ENCODE measurements at regions not wholly inside any gene's neighbourhood (a gene's known extent, or its start where the extent isn't known, plus 50 kb on each side); places are given as distances from the start of the nearest gene placed in this dataset.

DNA sequence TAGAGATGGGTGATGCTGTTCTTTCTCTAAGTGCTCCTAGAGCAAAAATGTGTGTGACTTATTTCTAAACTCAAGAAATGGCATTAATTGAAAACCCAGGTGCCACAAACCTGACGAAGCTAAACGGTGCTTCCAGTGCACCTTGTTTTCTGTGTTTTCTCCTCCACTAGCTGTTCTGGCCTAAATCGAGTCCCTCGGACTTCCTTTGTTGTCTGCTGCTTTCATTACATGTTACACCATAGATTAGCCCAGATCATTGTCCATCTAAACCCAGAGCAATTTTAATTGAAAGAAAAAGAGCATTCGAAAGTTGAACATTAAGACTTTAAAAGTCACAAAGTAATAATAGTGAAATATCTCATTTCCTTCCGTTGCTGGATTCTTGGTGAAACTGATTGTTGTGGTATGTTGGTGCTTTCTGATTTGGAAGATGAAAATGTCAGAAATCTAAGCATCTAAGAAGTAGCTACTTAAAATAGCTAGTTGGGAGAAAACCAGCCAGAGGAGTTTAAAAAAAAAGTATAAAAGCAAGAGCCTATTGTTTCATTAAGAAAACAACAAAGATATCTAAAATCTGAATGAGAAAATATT is 219.6 kb upstream of the G2E3 start:
- Mint-ChIP-seq H3K27ac (ENCODE audit: unreplicated experiment) (no peak overlapping the region), H3K27me3 (ENCODE audit: low read depth) (no peaks in the 10 kb centered on the region), H3K4me3 (no peak overlapping the region), H3K4me1 (no peaks in the 10 kb centered on the region), H3K36me3 (ENCODE audit: low read depth) (no peaks in the 10 kb centered on the region), H3K9me3 (no peaks in the 10 kb centered on the region)
- TF ChIP-seq, protein P1, sequence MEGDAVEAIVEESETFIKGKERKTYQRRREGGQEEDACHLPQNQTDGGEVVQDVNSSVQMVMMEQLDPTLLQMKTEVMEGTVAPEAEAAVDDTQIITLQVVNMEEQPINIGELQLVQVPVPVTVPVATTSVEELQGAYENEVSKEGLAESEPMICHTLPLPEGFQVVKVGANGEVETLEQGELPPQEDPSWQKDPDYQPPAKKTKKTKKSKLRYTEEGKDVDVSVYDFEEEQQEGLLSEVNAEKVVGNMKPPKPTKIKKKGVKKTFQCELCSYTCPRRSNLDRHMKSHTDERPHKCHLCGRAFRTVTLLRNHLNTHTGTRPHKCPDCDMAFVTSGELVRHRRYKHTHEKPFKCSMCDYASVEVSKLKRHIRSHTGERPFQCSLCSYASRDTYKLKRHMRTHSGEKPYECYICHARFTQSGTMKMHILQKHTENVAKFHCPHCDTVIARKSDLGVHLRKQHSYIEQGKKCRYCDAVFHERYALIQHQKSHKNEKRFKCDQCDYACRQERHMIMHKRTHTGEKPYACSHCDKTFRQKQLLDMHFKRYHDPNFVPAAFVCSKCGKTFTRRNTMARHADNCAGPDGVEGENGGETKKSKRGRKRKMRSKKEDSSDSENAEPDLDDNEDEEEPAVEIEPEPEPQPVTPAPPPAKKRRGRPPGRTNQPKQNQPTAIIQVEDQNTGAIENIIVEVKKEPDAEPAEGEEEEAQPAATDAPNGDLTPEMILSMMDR (conservative IDR thresholded peaks at IDR 0.05): no peak
- no peak for DNase-seq (ENCODE audit: low read depth, low spot score)

DNA sequence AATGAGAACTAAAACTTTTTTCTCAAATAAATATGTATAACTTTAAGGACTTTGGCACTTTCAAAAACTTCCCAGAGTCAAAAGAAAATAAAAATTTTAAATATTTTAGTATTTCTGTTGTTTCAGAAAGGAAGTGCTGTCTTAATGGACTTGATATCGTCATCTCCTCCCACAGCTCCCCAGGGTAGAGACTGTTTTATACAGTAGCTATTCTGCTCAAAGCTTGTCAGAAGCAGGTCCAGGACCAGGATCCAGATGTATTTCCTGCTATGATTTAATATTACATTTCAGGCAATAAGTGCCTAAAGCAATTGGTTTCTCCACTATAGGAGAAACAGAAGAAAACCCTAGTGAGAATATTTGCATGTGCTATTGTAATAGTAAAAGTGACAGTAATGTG is 218.5 kb upstream of the G2E3 start:
- no peaks in the 10 kb centered on the region for H3K36me3 Mint-ChIP-seq (ENCODE audit: low read depth)
- TF ChIP-seq, protein P1 (conservative IDR thresholded peaks at IDR 0.05): no peak

DNA sequence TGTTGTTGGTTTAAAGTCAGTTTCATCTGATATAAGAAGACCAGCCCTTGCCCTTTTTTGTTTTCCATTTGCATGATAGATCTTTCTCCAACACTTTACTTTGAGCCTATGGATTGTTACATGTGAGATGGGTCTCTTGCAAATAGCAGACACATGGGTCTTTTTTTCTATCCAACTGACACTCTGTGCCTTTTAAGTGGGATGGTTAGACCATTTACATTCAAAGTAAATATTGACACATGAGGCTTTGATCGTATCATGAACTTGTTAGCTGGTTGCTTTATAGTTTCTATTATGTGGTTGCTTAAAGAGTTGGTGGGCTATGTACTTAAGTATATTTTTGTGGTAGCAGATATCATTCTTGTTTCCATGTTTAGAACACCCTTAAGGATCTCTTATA is 213.4 kb upstream of the G2E3 start:
- no peak for DNase-seq (ENCODE audit: low read depth, low spot score)
- TF ChIP-seq, protein P1 (conservative IDR thresholded peaks at IDR 0.05): no peak
- H3K36me3 Mint-ChIP-seq (ENCODE audit: low read depth): no peaks in the 10 kb centered on the region
- H3K27ac Mint-ChIP-seq (ENCODE audit: unreplicated experiment): no peak overlapping the region
- H3K4me3 Mint-ChIP-seq: no peak overlapping the region
- peaks cover 2% of the 10 kb centered on the region for H3K27me3 Mint-ChIP-seq (ENCODE audit: low read depth)
- no peaks in the 10 kb centered on the region for H3K4me1 Mint-ChIP-seq
- peaks cover 2% of the 10 kb centered on the region for H3K9me3 Mint-ChIP-seq

More for the DNA sequence above, 218.5 kb upstream of the G2E3 start:
- H3K9me3 Mint-ChIP-seq: no peaks in the 10 kb centered on the region
- H3K27me3 Mint-ChIP-seq (ENCODE audit: low read depth): no peaks in the 10 kb centered on the region
- no peak for DNase-seq (ENCODE audit: low read depth, low spot score)
- no peak overlapping the region for H3K4me3 Mint-ChIP-seq
- H3K27ac Mint-ChIP-seq (ENCODE audit: unreplicated experiment): no peak overlapping the region
- H3K4me1 Mint-ChIP-seq: no peaks in the 10 kb centered on the region

DNA sequence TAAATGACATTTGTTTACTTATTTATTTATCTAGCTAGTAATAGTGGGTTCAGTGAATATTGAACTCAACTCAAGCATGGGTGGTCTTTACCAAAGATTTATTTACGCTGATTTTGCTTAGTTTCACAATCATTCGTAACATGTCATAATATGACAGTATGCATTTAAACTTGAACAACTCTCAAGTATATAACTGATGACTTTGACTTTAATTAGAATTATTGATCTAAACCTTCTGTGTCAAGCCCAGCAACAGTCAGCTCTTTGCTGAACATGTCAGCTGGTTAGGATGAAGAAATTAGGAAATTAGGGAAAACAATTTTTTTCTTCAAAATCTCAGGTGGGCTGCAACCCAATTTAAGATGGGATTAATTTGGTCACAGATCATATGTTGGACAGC is 210.5 kb upstream of the G2E3 start:
- Mint-ChIP-seq H3K4me1 (no peaks in the 10 kb centered on the region), H3K4me3 (no peak overlapping the region), H3K27ac (ENCODE audit: unreplicated experiment) (no peak overlapping the region), H3K9me3 (peaks cover 2% of the 10 kb centered on the region), H3K27me3 (ENCODE audit: low read depth) (peaks cover 2% of the 10 kb centered on the region), H3K36me3 (ENCODE audit: low read depth) (no peaks in the 10 kb centered on the region)
- no peak for DNase-seq (ENCODE audit: low read depth, low spot score)
- TF ChIP-seq, protein P1 (conservative IDR thresholded peaks at IDR 0.05): no peak

DNA sequence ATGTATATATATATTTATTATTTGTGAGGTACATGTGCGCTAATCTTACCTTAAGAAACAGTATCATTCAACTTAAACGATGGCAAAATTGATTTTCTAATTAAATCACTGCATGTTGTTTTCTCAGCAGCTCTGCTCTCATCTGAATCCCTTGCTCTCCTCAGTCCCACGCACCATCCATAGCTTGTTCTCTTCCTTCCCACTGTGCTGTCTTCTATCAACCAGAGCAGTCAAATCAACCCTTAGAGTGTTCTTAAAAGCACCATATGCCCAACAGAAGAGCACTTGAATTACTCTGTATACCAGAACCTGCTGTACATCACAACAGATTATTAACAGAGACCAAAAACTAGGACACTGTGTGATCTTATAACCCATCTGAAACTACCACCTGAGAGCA is 209.4 kb upstream of the G2E3 start:
- H3K27ac Mint-ChIP-seq (ENCODE audit: unreplicated experiment): no peak overlapping the region
- H3K27me3 Mint-ChIP-seq (ENCODE audit: low read depth): peaks cover 2% of the 10 kb centered on the region
- DNase-seq (ENCODE audit: low read depth, low spot score): no peak
- peaks cover 2% of the 10 kb centered on the region for H3K9me3 Mint-ChIP-seq
- H3K36me3 Mint-ChIP-seq (ENCODE audit: low read depth): no peaks in the 10 kb centered on the region
- no peak overlapping the region for H3K4me3 Mint-ChIP-seq
- TF ChIP-seq, protein P1 (conservative IDR thresholded peaks at IDR 0.05): no peak
- H3K4me1 Mint-ChIP-seq: no peaks in the 10 kb centered on the region
